ENCODE measurements at regions not wholly inside any gene's neighbourhood (a gene's known extent, or its start where the extent isn't known, plus 50 kb on each side); places are given as distances from the start of the nearest gene placed in this dataset.

- TF ChIP-seq CTCF (IDR thresholded peaks at IDR 0.05; ENCODE audit: insufficient read depth, low read depth, low read length) (no peak), EZH2 (IDR thresholded peaks at IDR 0.05; ENCODE audit: insufficient read depth, low read length) (no peak)
- no peaks in the 10 kb centered on the region for H3K27me3 Mint-ChIP-seq (ENCODE audit: low read depth, unreplicated experiment)
- H3K4me3 ChIP-seq (ENCODE audit: insufficient read depth, low read depth, low read length), result no peak overlapping the region
- H3K9me3 Mint-ChIP-seq (ENCODE audit: unreplicated experiment), result peaks cover 2% of the 10 kb centered on the region
- no peak overlapping the region for H3K27ac ChIP-seq (ENCODE audit: low read depth, low read length)
- no peak overlapping the region for H2AFZ ChIP-seq (ENCODE audit: low read depth, low read length)
- H3K4me2 ChIP-seq (ENCODE audit: low read length), result no peak overlapping the region
- no peaks in the 10 kb centered on the region for H3K9me3 ChIP-seq (ENCODE audit: insufficient read depth, low read depth, low read length)
- H3K9ac ChIP-seq (ENCODE audit: low read length), result no peak overlapping the region
- no peaks in the 10 kb centered on the region for H3K36me3 ChIP-seq (ENCODE audit: insufficient read depth, low read length)
- FAIRE-seq (no peak), DNase-seq (ENCODE audit: low read depth) (no peak)
- no peaks in the 10 kb centered on the region for H3K4me1 ChIP-seq (ENCODE audit: insufficient read depth, low read length)
- no peak overlapping the region for H3K27ac Mint-ChIP-seq (ENCODE audit: unreplicated experiment)
- H4K20me1 ChIP-seq (ENCODE audit: insufficient read depth, low read length), result no peaks in the 10 kb centered on the region
- no peak overlapping the region for H3K4me3 Mint-ChIP-seq (ENCODE audit: unreplicated experiment)
- no peaks in the 10 kb centered on the region for H3K4me1 Mint-ChIP-seq (ENCODE audit: low read depth, unreplicated experiment)
- no peaks in the 10 kb centered on the region for H3K27me3 ChIP-seq (ENCODE audit: insufficient read depth, low read length)
- no peaks in the 10 kb centered on the region for H3K36me3 Mint-ChIP-seq (ENCODE audit: low read depth, unreplicated experiment)
- no peaks in the 10 kb centered on the region for H3K79me2 ChIP-seq (ENCODE audit: insufficient read depth, low read length)
Measured at GRCh38 chrX:42384956-42385355, 393.0 kb downstream of the PPP1R2C start.

GRCh38 chrX:42378857-42379256 is 399.1 kb downstream of the PPP1R2C start:
- Mint-ChIP-seq H3K36me3 (ENCODE audit: low read depth, unreplicated experiment) (no peaks in the 10 kb centered on the region), H3K4me3 (ENCODE audit: unreplicated experiment) (no peak overlapping the region), H3K27ac (ENCODE audit: unreplicated experiment) (no peak overlapping the region), H3K27me3 (ENCODE audit: low read depth, unreplicated experiment) (no peaks in the 10 kb centered on the region), H3K9me3 (ENCODE audit: unreplicated experiment) (no peaks in the 10 kb centered on the region), H3K4me1 (ENCODE audit: low read depth, unreplicated experiment) (no peaks in the 10 kb centered on the region)
- no peak overlapping the region for H3K4me2 ChIP-seq (ENCODE audit: low read length)
- H3K36me3 ChIP-seq (ENCODE audit: insufficient read depth, low read length), result no peaks in the 10 kb centered on the region
- no peaks in the 10 kb centered on the region for H3K9me3 ChIP-seq (ENCODE audit: insufficient read depth, low read depth, low read length)
- no peaks in the 10 kb centered on the region for H3K4me1 ChIP-seq (ENCODE audit: insufficient read depth, low read length)
- peak; percentile 54 for FAIRE-seq
- no peak for DNase-seq (ENCODE audit: low read depth)
- H3K27me3 ChIP-seq (ENCODE audit: insufficient read depth, low read length), result no peaks in the 10 kb centered on the region
- no peak overlapping the region for H2AFZ ChIP-seq (ENCODE audit: low read depth, low read length)
- no peaks in the 10 kb centered on the region for H4K20me1 ChIP-seq (ENCODE audit: insufficient read depth, low read length)
- H3K9ac ChIP-seq (ENCODE audit: low read length), result no peak overlapping the region
- no peaks in the 10 kb centered on the region for H3K79me2 ChIP-seq (ENCODE audit: insufficient read depth, low read length)
- no peak overlapping the region for H3K27ac ChIP-seq (ENCODE audit: low read depth, low read length)
- H3K4me3 ChIP-seq (ENCODE audit: insufficient read depth, low read depth, low read length), result no peak overlapping the region
- no peak for TF ChIP-seq EZH2 (IDR thresholded peaks at IDR 0.05; ENCODE audit: insufficient read depth, low read length)
- TF ChIP-seq CTCF (IDR thresholded peaks at IDR 0.05; ENCODE audit: insufficient read depth, low read depth, low read length), result no peak

- TF ChIP-seq CTCF (IDR thresholded peaks at IDR 0.05; ENCODE audit: insufficient read depth, low read depth, low read length), result no peak
- TF ChIP-seq EZH2 (IDR thresholded peaks at IDR 0.05; ENCODE audit: insufficient read depth, low read length), result no peak
- no peaks in the 10 kb centered on the region for H3K27me3 Mint-ChIP-seq (ENCODE audit: low read depth, unreplicated experiment)
- peak; percentile 69 for FAIRE-seq
Measured at GRCh38 chrX:42375086-42375485, 402.9 kb downstream of the PPP1R2C start.

More at GRCh38 chrX:42375086-42375485, 402.9 kb downstream of the PPP1R2C start:
- Histone ChIP-seq H2AFZ (ENCODE audit: low read depth, low read length) (no peak overlapping the region), H3K27ac (ENCODE audit: low read depth, low read length) (no peak overlapping the region), H3K79me2 (ENCODE audit: insufficient read depth, low read length) (no peaks in the 10 kb centered on the region), H3K27me3 (ENCODE audit: insufficient read depth, low read length) (no peaks in the 10 kb centered on the region), H3K9me3 (ENCODE audit: insufficient read depth, low read depth, low read length) (no peaks in the 10 kb centered on the region), H3K4me1 (ENCODE audit: insufficient read depth, low read length) (no peaks in the 10 kb centered on the region), H4K20me1 (ENCODE audit: insufficient read depth, low read length) (no peaks in the 10 kb centered on the region), H3K9ac (ENCODE audit: low read length) (no peak overlapping the region), H3K4me3 (ENCODE audit: insufficient read depth, low read depth, low read length) (no peak overlapping the region), H3K4me2 (ENCODE audit: low read length) (no peak overlapping the region), H3K36me3 (ENCODE audit: insufficient read depth, low read length) (no peaks in the 10 kb centered on the region)
- H3K4me1 Mint-ChIP-seq (ENCODE audit: low read depth, unreplicated experiment), result no peaks in the 10 kb centered on the region
- H3K4me3 Mint-ChIP-seq (ENCODE audit: unreplicated experiment), result no peak overlapping the region
- no peak overlapping the region for H3K27ac Mint-ChIP-seq (ENCODE audit: unreplicated experiment)
- H3K36me3 Mint-ChIP-seq (ENCODE audit: low read depth, unreplicated experiment), result no peaks in the 10 kb centered on the region
- H3K9me3 Mint-ChIP-seq (ENCODE audit: unreplicated experiment), result no peaks in the 10 kb centered on the region
- no peak for DNase-seq (ENCODE audit: low read depth)
